ENCODE measurements at regions not wholly inside any gene's neighbourhood (a gene's known extent, or its start where the extent isn't known, plus 50 kb on each side); places are given as distances from the start of the nearest gene placed in this dataset.
"Not testable (repeated sequence)": the region's sequence is repeated elsewhere in the genome, so short reads cannot be mapped to it uniquely, and the experiment has no call there.

GRCh38 chr3:13235079-13235478, 161.8 kb upstream of the IQSEC1 start:
- no peak overlapping the region for H3K4me3 ChIP-seq (ENCODE audit: low read length)
- no peak for TF ChIP-seq CTCF (IDR thresholded peaks at IDR 0.05; ENCODE audit: insufficient read depth, low read depth, low read length, missing control alignments)
- DNase-seq (ENCODE audit: low read depth) = no peak

GRCh38 chr3:13234666-13235065, 161.4 kb upstream of the IQSEC1 start:
- TF ChIP-seq CTCF (IDR thresholded peaks at IDR 0.05; ENCODE audit: insufficient read depth, low read depth, low read length, missing control alignments) = no peak

GRCh38 chr3:13233487-13234485, 160.6 kb upstream of the IQSEC1 start:
- no peak for TF ChIP-seq CTCF (IDR thresholded peaks at IDR 0.05; ENCODE audit: insufficient read depth, low read depth, low read length, missing control alignments)
- no peak for DNase-seq (ENCODE audit: low read depth)

More at GRCh38 chr3:13234666-13235065, 161.4 kb upstream of the IQSEC1 start:
- H3K4me3 ChIP-seq (ENCODE audit: low read length) = no peak overlapping the region
- no peak for DNase-seq (ENCODE audit: low read depth)

GRCh38 chr3:13231781-13232666, 158.8 kb upstream of the IQSEC1 start:
- no peak overlapping the region for H3K4me3 ChIP-seq (ENCODE audit: low read length)
- no peak for DNase-seq (ENCODE audit: low read depth)
- no peak for TF ChIP-seq CTCF (IDR thresholded peaks at IDR 0.05; ENCODE audit: insufficient read depth, low read depth, low read length, missing control alignments)

More at GRCh38 chr3:13233487-13234485, 160.6 kb upstream of the IQSEC1 start:
- H3K4me3 ChIP-seq (ENCODE audit: low read length) = no peak overlapping the region

GRCh38 chr3:13229273-13229949, 156.2 kb upstream of the IQSEC1 start:
- peak; percentile 75 for DNase-seq (ENCODE audit: low read depth)
- no peak overlapping the region for H3K4me3 ChIP-seq (ENCODE audit: low read length)
- peak; percentile 80 for TF ChIP-seq CTCF (IDR thresholded peaks at IDR 0.05; ENCODE audit: insufficient read depth, low read depth, low read length, missing control alignments)

GRCh38 chr3:13228584-13228983, 155.4 kb upstream of the IQSEC1 start:
- TF ChIP-seq CTCF (IDR thresholded peaks at IDR 0.05; ENCODE audit: insufficient read depth, low read depth, low read length, missing control alignments) = no peak
- no peak for DNase-seq (ENCODE audit: low read depth)
- H3K4me3 ChIP-seq (ENCODE audit: low read length) = no peak overlapping the region

- H3K4me3 ChIP-seq (ENCODE audit: low read length) = not testable (repeated sequence)
Observed at GRCh38 chr3:13228169-13228568, 154.9 kb upstream of the IQSEC1 start.

More at GRCh38 chr3:13228169-13228568, 154.9 kb upstream of the IQSEC1 start:
- DNase-seq (ENCODE audit: low read depth) = not testable (repeated sequence)
